ENCODE measurements at regions not wholly inside any gene's neighbourhood (a gene's known extent, or its start where the extent isn't known, plus 50 kb on each side); places are given as distances from the start of the nearest gene placed in this dataset.
A peak's percentile ranks its signal among the peaks of the same experiment; 100 is the strongest.

- no peak for FAIRE-seq
- no peak for DNase-seq
- H3K27me3 ChIP-seq, result no peaks in the 10 kb centered on the region
- H3K36me3 ChIP-seq, result no peaks in the 10 kb centered on the region
- H3K4me1 ChIP-seq, result no peaks in the 10 kb centered on the region
- no peak for ATAC-seq
- TF ChIP-seq, protein P1, sequence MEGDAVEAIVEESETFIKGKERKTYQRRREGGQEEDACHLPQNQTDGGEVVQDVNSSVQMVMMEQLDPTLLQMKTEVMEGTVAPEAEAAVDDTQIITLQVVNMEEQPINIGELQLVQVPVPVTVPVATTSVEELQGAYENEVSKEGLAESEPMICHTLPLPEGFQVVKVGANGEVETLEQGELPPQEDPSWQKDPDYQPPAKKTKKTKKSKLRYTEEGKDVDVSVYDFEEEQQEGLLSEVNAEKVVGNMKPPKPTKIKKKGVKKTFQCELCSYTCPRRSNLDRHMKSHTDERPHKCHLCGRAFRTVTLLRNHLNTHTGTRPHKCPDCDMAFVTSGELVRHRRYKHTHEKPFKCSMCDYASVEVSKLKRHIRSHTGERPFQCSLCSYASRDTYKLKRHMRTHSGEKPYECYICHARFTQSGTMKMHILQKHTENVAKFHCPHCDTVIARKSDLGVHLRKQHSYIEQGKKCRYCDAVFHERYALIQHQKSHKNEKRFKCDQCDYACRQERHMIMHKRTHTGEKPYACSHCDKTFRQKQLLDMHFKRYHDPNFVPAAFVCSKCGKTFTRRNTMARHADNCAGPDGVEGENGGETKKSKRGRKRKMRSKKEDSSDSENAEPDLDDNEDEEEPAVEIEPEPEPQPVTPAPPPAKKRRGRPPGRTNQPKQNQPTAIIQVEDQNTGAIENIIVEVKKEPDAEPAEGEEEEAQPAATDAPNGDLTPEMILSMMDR (IDR thresholded peaks at IDR 0.05), result no peak
- WGBS, 2 donors, result 10 to 13% methylated on average over 1 of the region's 1 CpG
- no peaks in the 10 kb centered on the region for H3K9me3 ChIP-seq
- no peak overlapping the region for H3K27ac ChIP-seq
- H3K4me3 ChIP-seq, result no peak overlapping the region
- intact Hi-C loops (cut with DNase I), result no loop called here
Observed at GRCh38 chr13:66021846-66022245, 1208.3 kb downstream of the PCDH9 start.

- Histone ChIP-seq H3K9me3 (no peaks in the 10 kb centered on the region), H3K36me3 (no peaks in the 10 kb centered on the region), H3K4me3 (no peak overlapping the region), H3K4me1 (no peaks in the 10 kb centered on the region), H3K27me3 (no peaks in the 10 kb centered on the region), H3K27ac (no peak overlapping the region)
- 30 to 53% methylated on average over 1 of the region's 1 CpG for WGBS, 2 donors
- FAIRE-seq, result no peak
- TF ChIP-seq, protein P1 (IDR thresholded peaks at IDR 0.05), result no peak
- no peak for ATAC-seq
- no peak for DNase-seq
- intact Hi-C loops (cut with DNase I), result no loop called here
Observed at GRCh38 chr13:66014771-66015170, 1215.4 kb downstream of the PCDH9 start.

DNA sequence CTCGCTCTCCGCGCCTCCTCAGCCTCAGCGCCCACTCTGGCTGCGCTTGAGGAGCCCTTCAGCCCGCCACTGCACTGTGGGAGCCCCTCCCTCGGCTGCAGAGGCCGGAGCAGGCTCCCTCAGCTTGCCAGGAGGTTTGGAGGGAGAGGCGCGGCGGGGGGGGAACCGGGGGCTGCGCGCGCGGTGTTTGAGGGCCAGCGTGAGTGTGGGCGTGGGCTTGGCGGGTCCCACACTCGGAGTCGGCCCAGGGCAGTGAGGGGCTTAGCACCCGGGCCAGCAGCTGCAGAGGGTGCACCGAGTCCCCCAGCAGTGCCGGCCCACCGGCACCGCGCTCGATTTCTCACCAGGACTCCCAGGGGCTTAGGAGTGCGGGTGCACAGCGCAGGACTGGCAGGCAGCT lies 1220.9 kb downstream of the PCDH9 start:
- WGBS, 2 donors, result 85 to 89% methylated on average over 30 of the region's 30 CpGs
- TF ChIP-seq, protein P1 (IDR thresholded peaks at IDR 0.05), result no peak
- no peak for FAIRE-seq
- ATAC-seq, result no peak
- Histone ChIP-seq H3K4me3 (no peak overlapping the region), H3K27me3 (no peaks in the 10 kb centered on the region), H3K9me3 (no peaks in the 10 kb centered on the region), H3K4me1 (no peaks in the 10 kb centered on the region), H3K27ac (no peak overlapping the region), H3K36me3 (no peaks in the 10 kb centered on the region)
- intact Hi-C loops (cut with DNase I), result no loop called here
- peak in 2 of 6 donors; percentile 22 to 62 for DNase-seq

DNA sequence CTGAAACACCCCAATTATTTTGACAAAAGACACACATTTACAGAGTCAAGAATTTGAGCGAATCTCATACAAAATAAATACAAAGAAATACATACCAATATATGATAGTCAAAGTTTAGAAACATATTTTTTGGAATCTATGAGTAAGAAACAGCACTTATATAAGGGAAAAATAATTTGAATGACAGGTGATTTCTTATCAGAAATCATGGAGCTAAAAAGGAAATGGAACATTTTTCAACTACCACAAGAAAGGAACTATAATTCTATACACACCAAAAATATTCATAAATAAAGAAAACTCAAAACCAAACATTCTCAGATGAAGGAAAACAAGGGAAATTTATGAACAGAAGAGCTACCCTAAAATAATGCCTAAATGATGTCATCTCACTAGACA lies 1226.6 kb downstream of the PCDH9 start:
- no peak for FAIRE-seq
- H3K9me3 ChIP-seq, result no peaks in the 10 kb centered on the region
- TF ChIP-seq, protein P1 (IDR thresholded peaks at IDR 0.05), result no peak
- no peak for DNase-seq
- 79 to 93% methylated on average over 1 of the region's 1 CpG for WGBS, 2 donors
- ATAC-seq, result no peak
- intact Hi-C loops (cut with DNase I), result no loop called here
- H3K36me3 ChIP-seq, result no peaks in the 10 kb centered on the region
- H3K4me3 ChIP-seq, result no peak overlapping the region
- H3K27me3 ChIP-seq, result no peaks in the 10 kb centered on the region
- no peaks in the 10 kb centered on the region for H3K4me1 ChIP-seq
- H3K27ac ChIP-seq, result no peak overlapping the region

DNA sequence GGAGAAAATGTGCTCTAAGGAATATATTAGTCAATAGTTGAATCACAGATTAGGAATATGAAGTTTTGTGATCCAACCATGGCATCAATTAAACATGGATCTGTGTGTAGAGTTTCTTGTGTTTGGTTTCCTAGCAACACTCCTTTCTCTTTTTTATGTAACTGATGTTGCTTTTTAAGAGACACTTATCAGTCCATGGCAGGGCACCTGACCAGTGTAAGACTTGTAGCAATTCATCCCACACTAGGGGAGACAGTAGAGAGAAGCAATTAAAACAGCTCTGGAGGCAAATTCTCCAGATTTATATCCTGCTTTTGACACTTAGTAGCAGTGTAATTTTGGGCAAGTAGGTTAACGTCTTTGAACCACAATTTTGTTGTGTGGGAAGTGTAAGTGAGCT lies 1229.0 kb downstream of the PCDH9 start:
- Histone ChIP-seq H3K4me1 (no peaks in the 10 kb centered on the region), H3K27me3 (no peaks in the 10 kb centered on the region), H3K36me3 (no peaks in the 10 kb centered on the region), H3K27ac (no peak overlapping the region), H3K9me3 (no peaks in the 10 kb centered on the region), H3K4me3 (no peak overlapping the region)
- intact Hi-C loops (cut with DNase I), result no loop called here
- no peak for DNase-seq
- ATAC-seq, result no peak
- WGBS, 2 donors, result 30 to 52% methylated on average over 1 of the region's 1 CpG
- no peak for FAIRE-seq
- TF ChIP-seq, protein P1 (IDR thresholded peaks at IDR 0.05), result no peak

Data from pancreas (tissue), 10 donors.